Fibroblast of lung (primary cell): ENCODE measurements at regions not wholly inside any gene's neighbourhood (a gene's known extent, or its start where the extent isn't known, plus 50 kb on each side); places are given as distances from the start of the nearest gene placed in this dataset.

Experiments
- EZH2 ChIP-seq: IDR thresholded peaks from 2 replicates; pipeline ENCODE4 v1.5.1; 2012; ENCODE audit warnings: low read length, control low read depth, mild to moderate bottlenecking; ENCODE audit errors: missing control alignments
- TF ChIP-seq, protein P1 (sequence below), 2 donors: IDR thresholded peaks in 1 of 2; conservative IDR thresholded peaks in 1 of 2; 1 replicate in 1 of 2; 2 replicates in 1 of 2; pipeline ENCODE4 v1.5.1; 2011 to 2012; ENCODE audit warnings: low read length in 2 of 2, control low read depth in 1 of 2, inconsistent platforms in 1 of 2, low read depth in 1 of 2, mild to moderate bottlenecking in 1 of 2

GRCh38 chr3:16798738-16799137, 86.0 kb upstream of the PLCL2 start:
- no peak for TF ChIP-seq EZH2
- TF ChIP-seq, protein P1, sequence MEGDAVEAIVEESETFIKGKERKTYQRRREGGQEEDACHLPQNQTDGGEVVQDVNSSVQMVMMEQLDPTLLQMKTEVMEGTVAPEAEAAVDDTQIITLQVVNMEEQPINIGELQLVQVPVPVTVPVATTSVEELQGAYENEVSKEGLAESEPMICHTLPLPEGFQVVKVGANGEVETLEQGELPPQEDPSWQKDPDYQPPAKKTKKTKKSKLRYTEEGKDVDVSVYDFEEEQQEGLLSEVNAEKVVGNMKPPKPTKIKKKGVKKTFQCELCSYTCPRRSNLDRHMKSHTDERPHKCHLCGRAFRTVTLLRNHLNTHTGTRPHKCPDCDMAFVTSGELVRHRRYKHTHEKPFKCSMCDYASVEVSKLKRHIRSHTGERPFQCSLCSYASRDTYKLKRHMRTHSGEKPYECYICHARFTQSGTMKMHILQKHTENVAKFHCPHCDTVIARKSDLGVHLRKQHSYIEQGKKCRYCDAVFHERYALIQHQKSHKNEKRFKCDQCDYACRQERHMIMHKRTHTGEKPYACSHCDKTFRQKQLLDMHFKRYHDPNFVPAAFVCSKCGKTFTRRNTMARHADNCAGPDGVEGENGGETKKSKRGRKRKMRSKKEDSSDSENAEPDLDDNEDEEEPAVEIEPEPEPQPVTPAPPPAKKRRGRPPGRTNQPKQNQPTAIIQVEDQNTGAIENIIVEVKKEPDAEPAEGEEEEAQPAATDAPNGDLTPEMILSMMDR (conservative IDR thresholded peaks at IDR 0.05 in 1 of 2, IDR thresholded peaks at IDR 0.05 in 1 of 2; ENCODE audit: low read depth in 1 of 2, low read length in 2 of 2): no peak
